Femur (tissue), 1 donor: ENCODE measurements at regions not wholly inside any gene's neighbourhood (a gene's known extent, or its start where the extent isn't known, plus 50 kb on each side); places are given as distances from the start of the nearest gene placed in this dataset.

Source experiments
- DNase-seq: peaks from one replicate; pipeline ENCODE4 v3.0.0-alpha.2; 2017

GRCh38 chr4:126262665-126263064 is 947.9 kb downstream of the FAT4 start:
- no peak for DNase-seq

GRCh38 chr4:126264839-126265238 is 950.1 kb downstream of the FAT4 start:
- DNase-seq: no peak

GRCh38 chr4:126265888-126266287 is 951.1 kb downstream of the FAT4 start:
- no peak for DNase-seq

- DNase-seq: no peak
Measured at GRCh38 chr4:126267689-126268088, 952.9 kb downstream of the FAT4 start.

- DNase-seq: no peak
Measured at GRCh38 chr4:126268106-126268505, 953.4 kb downstream of the FAT4 start.

- no peak for DNase-seq
Measured at GRCh38 chr4:126269106-126269505, 954.4 kb downstream of the FAT4 start.

- DNase-seq: no peak
Measured at GRCh38 chr4:126271292-126271691, 956.5 kb downstream of the FAT4 start.

GRCh38 chr4:126273746-126274145 is 959.0 kb downstream of the FAT4 start:
- no peak for DNase-seq

GRCh38 chr4:126291886-126292285 is 977.1 kb downstream of the FAT4 start:
- no peak for DNase-seq

GRCh38 chr4:126298271-126298670 is 983.5 kb downstream of the FAT4 start:
- DNase-seq: no peak

GRCh38 chr4:126306152-126306869 is 991.6 kb downstream of the FAT4 start:
- DNase-seq: no peak

- DNase-seq: no peak
Measured at GRCh38 chr4:126318376-126318775, 1003.6 kb downstream of the FAT4 start.

GRCh38 chr4:126328914-126329313 is 1014.2 kb downstream of the FAT4 start:
- DNase-seq: no peak

- DNase-seq: no peak
Measured at GRCh38 chr4:126338548-126338947, 1023.8 kb downstream of the FAT4 start.

- DNase-seq: no peak
Measured at GRCh38 chr4:126341927-126342326, 1027.2 kb downstream of the FAT4 start.

- DNase-seq: no peak
Measured at GRCh38 chr4:126344472-126344871, 1029.7 kb downstream of the FAT4 start.

- DNase-seq: no peak
Measured at GRCh38 chr4:126346654-126347053, 1031.9 kb downstream of the FAT4 start.

GRCh38 chr4:126354784-126355183 is 1040.0 kb downstream of the FAT4 start:
- DNase-seq: no peak

GRCh38 chr4:126358041-126358440 is 1043.3 kb downstream of the FAT4 start:
- no peak for DNase-seq

GRCh38 chr4:126361287-126361686 is 1046.5 kb downstream of the FAT4 start:
- DNase-seq: no peak

GRCh38 chr4:126364311-126364911 is 1049.7 kb downstream of the FAT4 start:
- no peak for DNase-seq

- DNase-seq: no peak
Measured at GRCh38 chr4:126369076-126369475, 1054.3 kb downstream of the FAT4 start.

GRCh38 chr4:126372634-126373033 is 1057.9 kb downstream of the FAT4 start:
- no peak for DNase-seq

- no peak for DNase-seq
Measured at GRCh38 chr4:126375462-126376054, 1060.8 kb downstream of the FAT4 start.
